IPS-20b (cell line): ENCODE measurements at regions not wholly inside any gene's neighbourhood (a gene's known extent, or its start where the extent isn't known, plus 50 kb on each side); places are given as distances from the start of the nearest gene placed in this dataset.

Source experiments
- H3K27ac ChIP-seq: one replicate; pipeline ENCODE4 v1.5.1; 2013; ENCODE audit warnings: low read length
- H3K27me3 ChIP-seq: 2 replicates; pipeline ENCODE4 v1.6.1; 2013; ENCODE audit warnings: mild to moderate bottlenecking, low read length, inconsistent platforms; ENCODE audit not compliant: insufficient read depth
- H3K36me3 ChIP-seq: 2 replicates; pipeline ENCODE4 v1.6.1; 2013; ENCODE audit warnings: low read depth, mild to moderate bottlenecking, inconsistent platforms, low read length, moderate library complexity; ENCODE audit not compliant: insufficient read depth
- H3K4me1 ChIP-seq: 2 replicates; pipeline ENCODE4 v1.6.1; 2013; ENCODE audit warnings: mild to moderate bottlenecking, control low read depth, inconsistent platforms, low read length, moderate library complexity; ENCODE audit not compliant: insufficient read depth
- H3K4me3 ChIP-seq: 2 replicates; pipeline ENCODE4 v1.5.1; 2013; ENCODE audit warnings: mild to moderate bottlenecking, low read length, inconsistent platforms
- H3K9ac ChIP-seq: 2 replicates; pipeline ENCODE4 v1.6.1; 2013; ENCODE audit warnings: low read depth, mild to moderate bottlenecking, inconsistent platforms, low read length, moderate library complexity
- H3K9me3 ChIP-seq: 2 replicates; pipeline ENCODE4 v1.6.1; 2013; ENCODE audit warnings: mild to moderate bottlenecking, low read depth, low read length, inconsistent platforms; ENCODE audit not compliant: insufficient read depth

DNA sequence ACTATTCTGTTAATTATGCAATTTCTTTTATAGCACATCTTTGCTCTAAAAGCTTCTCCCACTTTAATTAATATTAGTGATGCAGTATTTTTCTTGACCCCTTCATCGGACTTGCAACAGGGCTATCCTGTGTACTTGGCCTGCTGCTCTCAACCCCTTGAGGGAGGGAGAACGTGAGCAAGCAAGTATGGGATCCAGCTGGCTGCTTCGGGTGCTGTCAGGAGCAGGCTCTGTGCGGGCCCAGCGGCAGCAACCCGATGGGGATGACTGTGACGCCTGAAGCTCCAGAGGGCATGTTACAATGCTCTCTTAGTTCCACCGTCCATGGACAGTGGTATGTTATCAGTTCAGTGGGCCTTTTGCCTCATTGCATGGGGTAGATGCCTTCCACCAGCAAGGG lies 519.8 kb upstream of the CITED2 start:
- H3K27me3 ChIP-seq: no peaks in the 10 kb centered on the region
- no peak overlapping the region for H3K27ac ChIP-seq
- no peaks in the 10 kb centered on the region for H3K36me3 ChIP-seq
- H3K4me3 ChIP-seq: no peak overlapping the region
- H3K9me3 ChIP-seq: no peaks in the 10 kb centered on the region
- H3K9ac ChIP-seq: no peak overlapping the region
- H3K4me1 ChIP-seq: peaks cover 9% of the 10 kb centered on the region; the same call in 1 of the 2 replicates

DNA sequence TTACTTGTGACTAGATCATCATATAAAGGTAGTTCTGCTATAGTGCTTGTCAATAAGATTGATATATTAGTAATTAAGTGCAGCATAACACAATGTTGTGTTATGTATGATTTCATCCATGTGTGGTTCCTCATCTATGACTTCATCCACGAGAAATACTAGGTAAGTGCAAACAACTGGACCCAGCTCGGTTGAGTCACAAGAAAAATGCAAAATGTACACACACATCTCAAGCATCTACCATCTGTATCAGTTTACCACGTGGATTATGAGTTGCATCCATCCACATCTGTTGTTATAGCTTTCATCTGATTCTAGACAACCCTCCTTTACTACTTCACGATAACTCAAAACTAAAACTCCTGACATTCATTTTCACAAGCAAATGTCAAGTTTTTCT lies 517.0 kb upstream of the CITED2 start:
- H3K9me3 ChIP-seq: no peaks in the 10 kb centered on the region
- no peak overlapping the region for H3K9ac ChIP-seq
- H3K4me1 ChIP-seq: peaks cover 36% of the 10 kb centered on the region
- H3K27me3 ChIP-seq: no peaks in the 10 kb centered on the region
- no peaks in the 10 kb centered on the region for H3K36me3 ChIP-seq
- no peak overlapping the region for H3K4me3 ChIP-seq
- no peak overlapping the region for H3K27ac ChIP-seq

- Histone ChIP-seq H3K27me3 (no peaks in the 10 kb centered on the region), H3K27ac (peak overlapping the region; percentile 92), H3K36me3 (no peaks in the 10 kb centered on the region), H3K9ac (peak overlapping the region; percentile 77), H3K9me3 (no peaks in the 10 kb centered on the region), H3K4me3 (peak overlapping the region; percentile 58), H3K4me1 (peaks cover 56% of the 10 kb centered on the region)
These were observed 514.3 kb upstream of the CITED2 start for GRCh38 chr6:139888681-139889122.

- peak overlapping the region; percentile 58; the same call in 1 of the 2 replicates for H3K4me3 ChIP-seq
- peaks cover 71% of the 10 kb centered on the region for H3K4me1 ChIP-seq
- H3K36me3 ChIP-seq: no peaks in the 10 kb centered on the region
- H3K9me3 ChIP-seq: no peaks in the 10 kb centered on the region
- H3K27me3 ChIP-seq: no peaks in the 10 kb centered on the region
- peak overlapping the region; percentile 92 for H3K27ac ChIP-seq
- peak overlapping the region; percentile 77; the same call in 1 of the 2 replicates for H3K9ac ChIP-seq
These were observed 512.8 kb upstream of the CITED2 start for GRCh38 chr6:139887275-139887674.

DNA sequence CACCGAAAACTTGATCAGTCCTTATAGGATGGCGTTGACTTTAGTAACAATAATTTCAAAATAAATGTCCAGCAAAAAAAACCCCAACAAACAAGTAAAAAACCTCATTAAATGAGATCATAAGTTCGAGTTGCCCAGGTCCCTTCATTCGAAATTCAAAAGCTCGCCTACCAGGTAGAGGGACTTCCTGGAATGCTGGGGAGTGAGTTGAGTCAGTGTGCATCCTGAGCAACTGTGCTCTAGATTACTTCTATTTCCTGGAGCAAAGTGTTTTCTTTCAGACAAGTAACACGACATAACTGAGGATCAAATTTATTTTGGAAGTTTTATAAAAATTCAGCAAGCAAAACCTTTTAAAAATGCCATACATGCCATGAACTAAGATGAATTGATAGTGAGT lies 511.9 kb upstream of the CITED2 start:
- no peaks in the 10 kb centered on the region for H3K36me3 ChIP-seq

DNA sequence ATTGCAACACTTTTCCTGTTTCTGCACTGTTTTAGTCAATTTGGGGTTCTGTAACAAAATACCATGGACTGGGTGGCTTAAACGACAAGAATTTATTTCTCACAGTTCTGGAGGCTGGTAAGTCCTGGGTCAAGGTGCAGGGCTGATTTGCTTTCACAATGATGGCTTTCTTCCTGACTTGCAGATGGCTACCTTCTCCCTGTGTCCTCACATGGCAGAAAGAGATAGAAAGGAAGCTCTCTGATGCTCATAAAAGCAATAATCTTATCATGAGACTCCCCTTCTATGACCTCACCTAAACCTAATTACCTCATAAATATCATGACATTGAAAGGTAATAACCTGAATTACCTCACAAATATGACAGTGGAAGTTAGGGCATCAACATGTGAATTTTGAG lies 511.5 kb upstream of the CITED2 start:
- no peaks in the 10 kb centered on the region for H3K36me3 ChIP-seq
- peaks cover 82% of the 10 kb centered on the region for H3K4me1 ChIP-seq

More for the DNA sequence above, 511.9 kb upstream of the CITED2 start:
- no peak overlapping the region for H3K27ac ChIP-seq
- H3K9me3 ChIP-seq: no peaks in the 10 kb centered on the region
- H3K9ac ChIP-seq: no peak overlapping the region
- H3K4me3 ChIP-seq: no peak overlapping the region
- no peaks in the 10 kb centered on the region for H3K27me3 ChIP-seq
- H3K4me1 ChIP-seq: peaks cover 77% of the 10 kb centered on the region

GRCh38 chr6:139883776-139884175 lies 509.3 kb upstream of the CITED2 start:
- Histone ChIP-seq H3K27ac (no peak overlapping the region), H3K9ac (peak overlapping the region; percentile 7; the same call in 1 of the 2 replicates), H3K27me3 (no peaks in the 10 kb centered on the region), H3K9me3 (no peaks in the 10 kb centered on the region), H3K36me3 (no peaks in the 10 kb centered on the region), H3K4me3 (no peak overlapping the region), H3K4me1 (peaks cover 70% of the 10 kb centered on the region)

More for the DNA sequence above, 511.5 kb upstream of the CITED2 start:
- Histone ChIP-seq H3K4me3 (no peak overlapping the region), H3K27me3 (no peaks in the 10 kb centered on the region), H3K27ac (no peak overlapping the region), H3K9ac (no peak overlapping the region), H3K9me3 (no peaks in the 10 kb centered on the region)

GRCh38 chr6:139882977-139883728 lies 508.7 kb upstream of the CITED2 start:
- no peaks in the 10 kb centered on the region for H3K36me3 ChIP-seq
- peaks cover 65% of the 10 kb centered on the region for H3K4me1 ChIP-seq
- H3K4me3 ChIP-seq: no peak overlapping the region
- H3K27me3 ChIP-seq: no peaks in the 10 kb centered on the region
- no peak overlapping the region for H3K27ac ChIP-seq
- H3K9ac ChIP-seq: peak overlapping the region; percentile 7; the same call in 1 of the 2 replicates
- H3K9me3 ChIP-seq: no peaks in the 10 kb centered on the region

DNA sequence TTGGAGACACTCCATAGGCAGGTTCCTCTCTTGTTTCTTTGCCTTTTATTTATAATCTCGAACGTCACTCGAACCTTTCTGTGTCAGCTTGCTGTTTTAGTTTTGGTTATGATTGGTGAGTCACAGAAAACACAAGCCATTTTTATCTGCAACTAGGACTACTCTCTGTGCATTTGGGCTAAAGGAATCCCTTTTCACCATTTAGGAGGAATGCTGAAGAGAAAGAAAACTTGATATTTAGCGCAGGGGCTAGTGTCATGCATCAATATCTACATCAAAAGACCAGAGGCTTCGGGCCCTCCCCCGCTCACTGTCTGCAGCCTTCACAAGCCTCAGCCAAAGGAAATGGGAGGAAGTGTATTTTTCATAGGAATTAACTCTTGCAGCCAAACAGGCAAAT lies 507.8 kb upstream of the CITED2 start:
- H3K27me3 ChIP-seq: no peaks in the 10 kb centered on the region
- H3K9ac ChIP-seq: peak overlapping the region; percentile 8; the same call in 1 of the 2 replicates
- H3K4me1 ChIP-seq: peaks cover 55% of the 10 kb centered on the region
- H3K27ac ChIP-seq: no peak overlapping the region
- H3K4me3 ChIP-seq: no peak overlapping the region
- no peaks in the 10 kb centered on the region for H3K36me3 ChIP-seq
- H3K9me3 ChIP-seq: no peaks in the 10 kb centered on the region

DNA sequence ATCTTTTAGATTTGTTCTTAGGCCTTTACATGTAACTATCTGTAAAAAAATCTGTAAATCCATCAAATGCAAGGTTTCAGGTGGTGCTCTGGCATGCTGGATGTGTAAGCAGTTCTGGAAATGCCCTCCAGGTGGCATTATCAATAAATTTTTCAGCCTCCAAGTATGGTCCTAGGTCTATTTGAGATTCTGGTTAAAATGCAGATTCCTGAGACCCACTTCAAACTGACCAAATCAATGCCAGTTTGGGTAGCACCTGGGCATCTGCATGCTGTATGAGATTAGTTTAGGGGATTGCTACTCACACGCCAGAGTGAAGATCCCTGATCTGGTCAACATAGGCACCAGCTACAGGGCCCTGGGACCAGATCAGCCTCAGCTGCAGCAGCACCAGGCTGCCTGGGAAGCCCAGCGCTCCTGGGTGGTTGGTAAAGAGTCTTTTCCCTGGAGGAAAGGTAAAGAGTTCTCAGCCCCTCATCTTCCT lies 507.3 kb upstream of the CITED2 start:
- no peak overlapping the region for H3K27ac ChIP-seq
- H3K4me1 ChIP-seq: peaks cover 51% of the 10 kb centered on the region
- H3K9ac ChIP-seq: peak overlapping the region; percentile 8; the same call in 1 of the 2 replicates
- H3K4me3 ChIP-seq: no peak overlapping the region
- no peaks in the 10 kb centered on the region for H3K27me3 ChIP-seq
- H3K36me3 ChIP-seq: no peaks in the 10 kb centered on the region
- no peaks in the 10 kb centered on the region for H3K9me3 ChIP-seq

GRCh38 chr6:139881236-139881635 lies 506.8 kb upstream of the CITED2 start:
- Histone ChIP-seq H3K27ac (no peak overlapping the region), H3K9me3 (no peaks in the 10 kb centered on the region), H3K36me3 (no peaks in the 10 kb centered on the region), H3K4me1 (peaks cover 47% of the 10 kb centered on the region), H3K27me3 (no peaks in the 10 kb centered on the region), H3K4me3 (no peak overlapping the region), H3K9ac (peak overlapping the region; percentile 7; the same call in 1 of the 2 replicates)

- H3K36me3 ChIP-seq: no peaks in the 10 kb centered on the region
- H3K27me3 ChIP-seq: no peaks in the 10 kb centered on the region
- peaks cover 38% of the 10 kb centered on the region for H3K4me1 ChIP-seq
- H3K9ac ChIP-seq: no peak overlapping the region
- no peaks in the 10 kb centered on the region for H3K9me3 ChIP-seq
- no peak overlapping the region for H3K4me3 ChIP-seq
- H3K27ac ChIP-seq: no peak overlapping the region
These were observed 505.4 kb upstream of the CITED2 start for GRCh38 chr6:139879823-139880356.
